Lower lobe of right lung (tissue), 2 donors: ENCODE measurements at regions not wholly inside any gene's neighbourhood (a gene's known extent, or its start where the extent isn't known, plus 50 kb on each side); places are given as distances from the start of the nearest gene placed in this dataset.
A peak's percentile ranks its signal among the peaks of the same experiment; 100 is the strongest.

Experiments
- ATAC-seq, 2 donors: fragments of 200-7000 bp; cut with Tn5 transposase; one replicate each; pipeline ENCODE4 v1.9.1; 2020 to 2022; ENCODE audit warnings: mild to moderate bottlenecking in 2 of 2, moderate library complexity in 2 of 2
- DNase-seq: peaks from one replicate; pipeline ENCODE4 v3.0.0-alpha.2; 2020
- H3K27ac ChIP-seq: fragments of 200-600 bp; one replicate; pipeline ENCODE4 v1.8.0; 2022
- H3K27me3 ChIP-seq: fragments of 200-600 bp; one replicate; pipeline ENCODE4 v1.8.0; 2022; ENCODE audit warnings: low read depth
- H3K36me3 ChIP-seq: fragments of 200-600 bp; one replicate; pipeline ENCODE4 v1.8.0; 2022; ENCODE audit warnings: mild to moderate bottlenecking
- H3K4me1 ChIP-seq: fragments of 200-600 bp; one replicate; pipeline ENCODE4 v1.8.0; 2022
- H3K4me3 ChIP-seq: fragments of 200-600 bp; one replicate; pipeline ENCODE4 v1.8.0; 2022; ENCODE audit warnings: mild to moderate bottlenecking
- H3K9me3 ChIP-seq: fragments of 200-600 bp; one replicate; pipeline ENCODE4 v1.8.0; 2022
- CTCF ChIP-seq: fragments of 200-600 bp; IDR thresholded peaks from one replicate; pipeline ENCODE4 v1.8.0; 2022; ENCODE audit warnings: antibody characterized with exemption, mild to moderate bottlenecking
- intact Hi-C: fragments of 100-400 bp; cut with DNase I; formaldehyde crosslinking; loops from one replicate; pipeline ENCODE4 v1.11.0; 2022
- donor health status: DM: no; HTN: yes; CAD: no; lungs with severe emphysema.

DNA sequence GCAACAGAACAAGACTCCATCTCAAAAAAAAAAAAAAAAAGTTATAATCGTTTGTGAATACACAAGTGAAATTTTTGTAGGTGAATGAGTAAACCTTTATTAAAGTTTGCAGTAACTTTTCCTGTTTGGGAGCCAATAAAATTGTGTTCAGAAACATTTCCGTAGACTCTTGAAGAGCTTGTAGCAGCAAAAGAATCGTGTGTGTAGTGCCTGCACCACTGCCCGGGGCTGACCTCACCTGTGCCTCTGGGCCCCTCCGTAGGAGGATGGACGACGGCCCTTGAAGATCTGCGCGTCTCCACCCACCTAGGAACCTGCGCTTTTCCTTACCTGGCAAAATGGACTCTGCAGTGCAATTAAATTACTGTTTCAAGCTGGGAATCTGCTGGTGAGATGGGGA is 366.0 kb downstream of the THBS2 start:
- no peaks in the 10 kb centered on the region for H3K36me3 ChIP-seq
- H3K9me3 ChIP-seq = no peaks in the 10 kb centered on the region
- ATAC-seq (no peak), DNase-seq (no peak)
- peaks cover 11% of the 10 kb centered on the region for H3K27me3 ChIP-seq
- TF ChIP-seq CTCF = no peak
- intact Hi-C loops = loop anchor here (10.0 kb wide), 1 partner anchor 523 kb away; no protein-coding TSS in a partner anchor
- no peak overlapping the region for H3K27ac ChIP-seq
- no peak overlapping the region for H3K4me3 ChIP-seq
- peaks cover 10% of the 10 kb centered on the region for H3K4me1 ChIP-seq

DNA sequence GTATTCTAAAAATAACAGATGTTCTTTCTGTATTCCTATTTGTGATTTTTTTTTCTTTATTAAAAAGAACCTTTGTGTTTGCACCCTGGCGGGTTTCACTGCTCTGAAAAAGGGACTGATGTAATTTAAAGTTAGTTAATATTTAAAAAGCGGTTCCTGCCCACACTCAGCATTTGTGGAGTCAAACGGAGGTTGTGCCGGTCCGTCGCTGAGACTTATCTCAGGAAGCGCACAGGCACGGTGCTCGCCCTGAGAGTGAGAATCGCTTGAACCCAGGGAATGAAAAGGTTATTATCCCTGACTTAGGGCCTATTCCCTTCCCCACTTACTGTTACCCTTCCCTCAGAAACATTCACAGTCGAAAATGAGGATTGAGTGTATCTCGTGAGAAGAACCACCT is 366.7 kb downstream of the THBS2 start:
- Histone ChIP-seq H3K27ac (no peak overlapping the region), H3K4me3 (no peak overlapping the region), H3K36me3 (no peaks in the 10 kb centered on the region), H3K27me3 (peaks cover 11% of the 10 kb centered on the region), H3K9me3 (no peaks in the 10 kb centered on the region), H3K4me1 (peaks cover 10% of the 10 kb centered on the region)
- DNase-seq = no peak
- intact Hi-C loops = loop anchor here (10.0 kb wide), 1 partner anchor 522 kb away; no protein-coding TSS in a partner anchor
- ATAC-seq = no peak
- TF ChIP-seq CTCF = no peak

DNA sequence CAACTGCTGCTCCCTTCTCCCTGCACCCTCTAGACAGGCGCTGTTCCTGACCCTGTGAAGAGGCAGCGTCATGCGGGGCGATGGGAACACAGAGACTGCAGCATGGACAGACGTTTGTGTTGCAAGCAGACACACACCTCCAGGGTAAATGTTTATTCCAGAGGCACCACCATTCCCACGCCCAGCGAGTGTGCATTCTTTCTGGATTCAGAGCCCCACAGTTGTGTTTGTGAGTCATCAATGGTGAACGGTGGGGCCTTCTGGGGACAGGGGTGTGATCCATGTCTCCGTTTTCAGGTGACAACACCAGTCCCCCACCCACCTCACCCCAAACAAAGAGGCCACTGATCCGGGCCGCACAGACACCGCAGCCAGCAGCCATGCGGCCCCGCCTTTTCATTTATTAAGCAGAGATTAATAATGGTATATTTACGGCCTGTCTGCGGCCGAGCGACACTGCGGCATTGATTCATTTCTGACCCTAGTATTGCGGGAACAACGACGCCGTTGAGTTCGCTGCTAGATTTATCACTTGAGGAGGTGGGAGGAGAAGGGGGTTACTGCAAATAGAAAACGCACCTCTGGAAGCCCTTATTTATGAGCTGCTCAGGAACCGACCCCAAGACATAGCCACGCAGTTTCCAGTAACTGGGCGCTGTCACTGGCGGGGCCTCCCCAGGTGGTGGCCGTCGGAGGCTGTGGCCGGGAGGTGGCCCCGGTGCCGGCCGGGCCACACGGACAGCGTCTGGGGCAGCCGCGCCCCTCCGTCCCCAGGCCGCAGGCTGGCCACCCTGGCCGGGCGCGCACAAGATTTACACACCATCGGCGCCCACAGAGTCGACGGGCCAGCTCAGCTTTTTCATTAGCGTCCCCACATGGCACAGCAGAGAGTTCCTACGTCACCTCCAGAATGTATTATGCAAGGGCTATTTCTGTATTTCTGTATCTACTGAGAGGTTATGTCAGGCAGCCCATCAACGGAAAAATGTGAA is 367.6 kb downstream of the THBS2 start:
- no peak for TF ChIP-seq CTCF
- no peak overlapping the region for H3K4me3 ChIP-seq
- no peaks in the 10 kb centered on the region for H3K36me3 ChIP-seq
- no peak overlapping the region for H3K27ac ChIP-seq
- peaks cover 11% of the 10 kb centered on the region for H3K27me3 ChIP-seq
- intact Hi-C loops = loop anchor here (10.0 kb wide), 1 partner anchor 521 kb away; no protein-coding TSS in a partner anchor
- ATAC-seq = no peak
- no peaks in the 10 kb centered on the region for H3K9me3 ChIP-seq
- peaks cover 10% of the 10 kb centered on the region for H3K4me1 ChIP-seq
- DNase-seq = no peak

DNA sequence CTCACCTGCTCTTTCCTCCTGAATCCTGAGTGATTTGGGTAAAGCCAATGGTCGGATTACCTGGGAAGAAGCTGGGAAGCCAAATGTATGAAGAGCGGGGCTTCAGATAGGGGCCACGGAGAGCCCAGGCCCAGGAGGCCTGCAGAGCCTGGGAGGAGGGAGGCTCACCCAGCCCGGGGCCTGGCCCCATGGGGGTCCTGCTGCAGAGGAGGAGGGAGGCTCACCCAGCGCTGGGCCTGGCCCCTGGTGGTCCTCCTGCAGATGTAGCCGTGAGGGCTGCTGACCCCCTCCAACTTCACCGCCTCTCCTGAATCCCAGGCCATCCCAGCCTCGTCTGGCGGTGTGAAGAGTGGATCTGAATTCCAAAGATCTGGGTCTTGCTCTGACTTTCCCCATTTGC is 368.4 kb downstream of the THBS2 start:
- Histone ChIP-seq H3K9me3 (no peaks in the 10 kb centered on the region), H3K27me3 (peaks cover 11% of the 10 kb centered on the region), H3K4me3 (no peak overlapping the region), H3K27ac (no peak overlapping the region), H3K4me1 (peaks cover 10% of the 10 kb centered on the region), H3K36me3 (no peaks in the 10 kb centered on the region)
- intact Hi-C loops = loop anchor here (10.0 kb wide), 1 partner anchor 520 kb away; no protein-coding TSS in a partner anchor
- no peak for ATAC-seq
- TF ChIP-seq CTCF = no peak
- no peak for DNase-seq

- Histone ChIP-seq H3K9me3 (no peaks in the 10 kb centered on the region), H3K27ac (no peak overlapping the region), H3K36me3 (no peaks in the 10 kb centered on the region), H3K4me1 (peaks cover 10% of the 10 kb centered on the region), H3K27me3 (peaks cover 11% of the 10 kb centered on the region), H3K4me3 (peak overlapping the region; percentile 45)
- TF ChIP-seq CTCF = peak; percentile 98
- intact Hi-C loops = loop anchor here (10.0 kb wide), 1 partner anchor 520 kb away; no protein-coding TSS in a partner anchor
- DNase-seq = peak; percentile 81
- ATAC-seq = peak; percentile 93
Observed at GRCh38 chr6:168884646-168885086, 369.0 kb downstream of the THBS2 start.
